Panc1 (cell line): ENCODE measurements at regions not wholly inside any gene's neighbourhood (a gene's known extent, or its start where the extent isn't known, plus 50 kb on each side); places are given as distances from the start of the nearest gene placed in this dataset.

Experiments used
- ATAC-seq: fragments of 200-7000 bp; cut with Tn5 transposase; 2 replicates; pipeline ENCODE4 v1.9.1; 2020; ENCODE audit warnings: mild to moderate bottlenecking, moderate library complexity
- BruUV-seq: library from RNA; stranded (reverse); fragments of 400-500 nt; replicated peaks from 2 replicates; lab custom pipeline; 2021; lab: Mats Ljungman, UMichigan
- CTCF ChIA-PET: fragments of 300-600 bp; sonication (Branson Sonifier 250); formaldehyde crosslinking; loops from one replicate; lab custom pipeline; 2022; ENCODE audit warnings: antibody characterized with exemption; lab: Charles Lee
- POLR2A ChIA-PET: fragments of 300-600 bp; sonication (Branson Sonifier 250); formaldehyde crosslinking; loops from one replicate; lab custom pipeline; 2022; ENCODE audit warnings: antibody characterized with exemption; lab: Charles Lee
- DNase-seq: peaks from one replicate; pipeline ENCODE4 v3.0.0-alpha.2; 2010; ENCODE audit warnings: low read depth, low spot score
- H3K27ac ChIP-seq: 2 replicates; pipeline ENCODE4 v1.5.1; 2011; ENCODE audit warnings: mild to moderate bottlenecking, low read length, inconsistent platforms
- H3K27me3 ChIP-seq: fragments of 200-500 bp; sonication (Bioruptor generic); 2 replicates; pipeline ENCODE4 v1.6.0; 2014; ENCODE audit warnings: low read length, inconsistent platforms; ENCODE audit not compliant: control insufficient read depth, insufficient read depth
- H3K36me3 ChIP-seq: fragments of 200-500 bp; sonication (Bioruptor generic); 2 replicates; pipeline ENCODE4 v1.5.1; 2014; ENCODE audit warnings: inconsistent platforms, mild to moderate bottlenecking, low read length, moderate library complexity; ENCODE audit not compliant: control insufficient read depth, insufficient read depth
- H3K4me1 ChIP-seq: 2 replicates; pipeline ENCODE4 v1.5.1; 2011; ENCODE audit warnings: inconsistent platforms, mild to moderate bottlenecking, low read length, moderate library complexity; ENCODE audit not compliant: control insufficient read depth, insufficient read depth
- H3K4me3 ChIP-seq, 2 experiments: 2 replicates each; pipeline ENCODE4 v1.5.1; 2011 to 2012; ENCODE audit warnings: low read depth in 2 of 2, low read length in 2 of 2, mild to moderate bottlenecking in 2 of 2, inconsistent platforms in 1 of 2, moderate library complexity in 1 of 2
- H3K9me3 ChIP-seq: fragments of 200-500 bp; sonication (Bioruptor generic); 2 replicates; pipeline ENCODE4 v1.5.1; 2014; ENCODE audit warnings: low read depth, mild to moderate bottlenecking, inconsistent platforms, low read length, moderate library complexity; ENCODE audit not compliant: control insufficient read depth, insufficient read depth
- CTCF ChIP-seq: fragments of 450-650 bp; IDR thresholded peaks from 2 replicates; pipeline ENCODE4 v1.5.1; 2017; ENCODE audit warnings: mild to moderate bottlenecking
- POLR2AphosphoS5 ChIP-seq: IDR thresholded peaks from 2 replicates; pipeline ENCODE4 v1.6.1; 2012; ENCODE audit warnings: mild to moderate bottlenecking, low read depth, low read length, moderate library complexity
- REST ChIP-seq, 2 experiments: IDR thresholded peaks; 2 replicates each; pipeline ENCODE4 v1.6.1; 2011 to 2012; ENCODE audit warnings: low read depth in 2 of 2, control low read depth in 1 of 2, low read length in 1 of 2, mild to moderate bottlenecking in 1 of 2, moderate library complexity in 1 of 2; ENCODE audit not compliant: insufficient read depth in 1 of 2
- SIN3A ChIP-seq: IDR thresholded peaks from 2 replicates; pipeline ENCODE4 v1.6.1; 2012; ENCODE audit warnings: low read depth, mild to moderate bottlenecking, low read length, moderate library complexity, borderline replicate concordance; ENCODE audit not compliant: insufficient read depth
- TCF7L2 ChIP-seq: IDR thresholded peaks from 2 replicates; pipeline ENCODE4 v1.6.1; 2011; ENCODE audit warnings: mild to moderate bottlenecking, low read depth, low read length, inconsistent platforms
- in situ Hi-C: cut with HindIII; loops from 2 replicates; pipeline ENCODE4 v1.10.0; 2016; ENCODE audit warnings: low sequenced_read_pairs, low pct_unique_long_range_greater_than_20kb
- intact Hi-C: fragments of 100-400 bp; cut with micrococcal nuclease; formaldehyde crosslinking; loops from one replicate; pipeline ENCODE4 v1.10.0; 2022; ENCODE audit not compliant: unreplicated experiment

DNA sequence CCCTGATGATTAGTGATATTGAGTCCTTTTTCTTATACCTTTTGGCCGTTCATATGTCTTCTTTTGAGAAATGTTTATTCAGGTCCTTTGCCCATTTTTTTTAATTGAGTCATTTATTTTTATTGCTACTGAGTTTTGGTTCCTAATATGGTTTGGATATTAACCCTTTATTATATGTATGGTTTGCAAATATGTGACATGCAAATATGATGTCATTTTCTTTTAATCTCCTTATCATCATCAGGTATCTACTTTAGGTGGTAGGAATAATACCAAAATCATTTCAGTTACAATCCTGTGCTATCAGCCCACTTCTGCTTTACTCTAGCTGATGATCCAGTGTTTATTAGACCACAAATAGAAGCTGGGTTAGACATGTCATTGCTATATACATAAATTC, 102.3 kb upstream of the TRPC7 start:
- ChIA-PET CTCF (interaction anchor here (0.6 kb wide), 1 partner anchor 1194 kb away, joined by 3 read pairs; no protein-coding TSS in a partner anchor), POLR2A (no interaction called here)
- TF ChIP-seq TCF7L2 = no peak
- no peak for TF ChIP-seq SIN3A
- TF ChIP-seq CTCF = no peak
- no peak for TF ChIP-seq POLR2AphosphoS5
- no peak for TF ChIP-seq REST (IDR thresholded peaks at IDR 0.05; ENCODE audit: insufficient read depth in 1 of 2, low read depth in 2 of 2, low read length in 1 of 2)
- DNase-seq (no peak), ATAC-seq (no peak)
- intact Hi-C loops (no loop called here), in situ Hi-C loops (no loop called here)
- Histone ChIP-seq H3K9me3 (no peaks in the 10 kb centered on the region), H3K27me3 (no peaks in the 10 kb centered on the region), H3K27ac (no peak overlapping the region), H3K4me3 (no peak overlapping the region), H3K4me1 (no peaks in the 10 kb centered on the region), H3K36me3 (no peaks in the 10 kb centered on the region)
- no TSS peak for BruUV-seq

DNA sequence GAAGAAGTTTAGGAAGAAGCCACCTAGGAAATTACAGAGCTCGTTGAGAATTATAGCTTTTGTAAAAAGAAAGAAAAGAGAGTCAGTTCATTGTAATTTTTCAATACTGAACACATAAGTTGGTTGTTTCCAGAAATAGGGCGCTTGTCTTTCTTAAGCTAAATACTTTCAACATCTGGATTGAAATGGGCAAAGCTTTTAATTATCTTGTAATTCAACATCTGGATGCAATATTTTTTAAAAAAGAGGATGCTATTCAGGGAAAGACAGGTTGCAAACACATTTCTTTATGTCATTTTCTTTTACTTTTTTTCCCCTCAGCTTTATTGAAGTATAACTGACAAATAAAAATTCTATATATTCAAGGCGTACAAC, 100.7 kb upstream of the TRPC7 start:
- no TSS peak for BruUV-seq
- ChIA-PET POLR2A (no interaction called here), CTCF (no interaction called here)
- TF ChIP-seq TCF7L2 = no peak
- TF ChIP-seq SIN3A = no peak
- TF ChIP-seq CTCF = no peak
- TF ChIP-seq POLR2AphosphoS5 = no peak
- TF ChIP-seq REST (IDR thresholded peaks at IDR 0.05; ENCODE audit: insufficient read depth in 1 of 2, low read depth in 2 of 2, low read length in 1 of 2) = no peak
- Histone ChIP-seq H3K27ac (no peak overlapping the region), H3K4me3 (no peak overlapping the region), H3K9me3 (no peaks in the 10 kb centered on the region), H3K36me3 (no peaks in the 10 kb centered on the region), H3K4me1 (no peaks in the 10 kb centered on the region), H3K27me3 (no peaks in the 10 kb centered on the region)
- ATAC-seq (no peak), DNase-seq (no peak)
- in situ Hi-C loops = no loop called here
- intact Hi-C loops = no loop called here
